ENCODE measurements at regions not wholly inside any gene's neighbourhood (a gene's known extent, or its start where the extent isn't known, plus 50 kb on each side); places are given as distances from the start of the nearest gene placed in this dataset.

DNA sequence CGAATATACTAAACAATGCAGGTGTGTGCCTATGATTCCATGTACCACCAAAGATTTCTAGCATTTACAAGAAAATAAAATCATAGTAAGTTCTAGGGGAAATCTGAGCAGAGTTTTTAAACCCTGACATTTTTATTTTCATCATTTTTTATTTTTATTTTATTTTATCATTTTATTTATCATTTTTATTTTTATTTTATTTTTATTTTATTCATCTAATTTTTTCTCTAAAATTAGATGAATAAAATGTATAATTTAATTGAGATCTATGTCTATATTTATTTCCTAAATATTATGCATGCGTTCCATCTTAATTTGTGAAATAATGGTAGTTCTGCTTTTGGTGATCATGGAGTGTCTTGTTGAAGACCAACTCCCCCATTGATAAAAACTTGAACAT lies 257.6 kb upstream of the DOK6 start:
- DNase-seq (ENCODE audit: low spot score) (no peak), ATAC-seq (ENCODE audit: low FRiP score) (no peak)
- TF ChIP-seq, protein P1, sequence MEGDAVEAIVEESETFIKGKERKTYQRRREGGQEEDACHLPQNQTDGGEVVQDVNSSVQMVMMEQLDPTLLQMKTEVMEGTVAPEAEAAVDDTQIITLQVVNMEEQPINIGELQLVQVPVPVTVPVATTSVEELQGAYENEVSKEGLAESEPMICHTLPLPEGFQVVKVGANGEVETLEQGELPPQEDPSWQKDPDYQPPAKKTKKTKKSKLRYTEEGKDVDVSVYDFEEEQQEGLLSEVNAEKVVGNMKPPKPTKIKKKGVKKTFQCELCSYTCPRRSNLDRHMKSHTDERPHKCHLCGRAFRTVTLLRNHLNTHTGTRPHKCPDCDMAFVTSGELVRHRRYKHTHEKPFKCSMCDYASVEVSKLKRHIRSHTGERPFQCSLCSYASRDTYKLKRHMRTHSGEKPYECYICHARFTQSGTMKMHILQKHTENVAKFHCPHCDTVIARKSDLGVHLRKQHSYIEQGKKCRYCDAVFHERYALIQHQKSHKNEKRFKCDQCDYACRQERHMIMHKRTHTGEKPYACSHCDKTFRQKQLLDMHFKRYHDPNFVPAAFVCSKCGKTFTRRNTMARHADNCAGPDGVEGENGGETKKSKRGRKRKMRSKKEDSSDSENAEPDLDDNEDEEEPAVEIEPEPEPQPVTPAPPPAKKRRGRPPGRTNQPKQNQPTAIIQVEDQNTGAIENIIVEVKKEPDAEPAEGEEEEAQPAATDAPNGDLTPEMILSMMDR (IDR thresholded peaks at IDR 0.05): no peak

DNA sequence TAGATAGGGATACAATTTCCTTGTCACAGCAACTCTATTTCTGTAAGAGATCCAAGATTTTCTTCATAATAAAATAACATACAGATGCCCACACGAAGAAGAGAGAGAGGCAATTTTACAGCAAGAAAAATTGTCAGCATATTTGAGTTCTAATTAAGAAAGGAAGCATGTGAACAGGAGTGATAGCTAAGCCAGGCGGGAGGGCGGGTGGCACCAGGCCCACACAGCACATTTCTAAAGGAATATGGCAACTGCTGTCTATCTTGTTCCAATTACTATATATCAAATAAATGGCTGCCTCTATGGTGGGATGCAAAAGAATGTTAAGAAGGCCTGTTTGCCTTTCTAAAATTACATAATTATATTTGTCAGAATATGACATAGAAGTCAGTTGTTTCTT lies 248.3 kb upstream of the DOK6 start:
- TF ChIP-seq, protein P1 (IDR thresholded peaks at IDR 0.05): no peak
- DNase-seq (ENCODE audit: low spot score) (no peak), ATAC-seq (ENCODE audit: low FRiP score) (no peak)

DNA sequence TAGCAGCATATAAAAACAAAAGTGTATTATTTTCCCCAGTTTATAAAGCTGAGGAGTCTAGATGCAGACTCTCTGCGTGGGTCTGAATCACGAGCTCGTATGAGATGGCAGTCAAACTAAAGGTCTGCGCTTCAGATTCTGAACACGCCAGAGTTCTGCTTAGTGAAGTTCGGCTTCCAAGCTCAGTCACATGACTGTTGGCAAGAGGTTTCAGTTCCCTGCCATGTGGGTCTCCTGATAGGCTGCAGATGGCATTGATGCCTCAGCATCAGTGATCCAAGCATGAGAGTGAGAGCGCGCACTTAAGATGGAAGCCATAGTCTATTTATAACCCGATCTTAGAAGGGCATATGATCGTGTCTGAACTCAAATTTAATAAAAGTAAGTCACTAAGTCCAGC lies 242.8 kb upstream of the DOK6 start:
- ATAC-seq (ENCODE audit: low FRiP score): no peak
- TF ChIP-seq, protein P1 (IDR thresholded peaks at IDR 0.05): no peak
- DNase-seq (ENCODE audit: low spot score): no peak

GRCh38 chr18:69158944-69159343 lies 241.7 kb upstream of the DOK6 start:
- ATAC-seq (ENCODE audit: low FRiP score) (no peak), DNase-seq (ENCODE audit: low spot score) (no peak)
- TF ChIP-seq, protein P1 (IDR thresholded peaks at IDR 0.05): no peak

DNA sequence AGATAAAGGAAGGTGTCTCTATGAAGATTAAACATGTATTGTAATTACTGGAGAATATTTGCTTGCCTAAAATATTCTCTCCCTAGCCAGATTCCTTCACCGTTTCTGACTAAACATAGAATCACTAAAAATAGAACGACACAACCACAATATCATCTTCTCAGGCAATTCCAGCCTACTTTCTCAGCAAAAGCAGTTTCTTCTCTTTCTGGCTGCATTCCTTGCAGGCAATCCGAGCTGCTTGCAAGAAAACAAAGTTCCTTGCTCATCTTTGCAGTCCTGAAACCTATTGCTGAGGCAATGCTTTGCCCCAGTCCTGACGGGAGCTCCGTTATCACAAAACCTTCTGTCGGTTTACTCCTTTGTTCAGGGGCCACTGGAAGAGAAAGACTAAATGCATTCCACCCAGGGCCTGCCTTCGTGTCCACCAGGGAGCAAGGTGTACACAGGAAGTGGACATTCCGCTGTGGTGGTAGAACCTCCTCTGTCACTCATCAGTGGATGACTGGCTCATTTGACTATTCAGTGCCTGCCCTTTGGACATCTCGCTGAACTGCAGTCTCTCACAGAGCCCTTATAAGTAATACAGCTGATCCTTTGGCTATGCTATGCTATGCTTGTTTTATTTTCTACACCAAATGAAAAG lies 239.2 kb upstream of the DOK6 start:
- TF ChIP-seq, protein P1 (IDR thresholded peaks at IDR 0.05): no peak
- ATAC-seq (ENCODE audit: low FRiP score): no peak
- DNase-seq (ENCODE audit: low spot score): no peak

DNA sequence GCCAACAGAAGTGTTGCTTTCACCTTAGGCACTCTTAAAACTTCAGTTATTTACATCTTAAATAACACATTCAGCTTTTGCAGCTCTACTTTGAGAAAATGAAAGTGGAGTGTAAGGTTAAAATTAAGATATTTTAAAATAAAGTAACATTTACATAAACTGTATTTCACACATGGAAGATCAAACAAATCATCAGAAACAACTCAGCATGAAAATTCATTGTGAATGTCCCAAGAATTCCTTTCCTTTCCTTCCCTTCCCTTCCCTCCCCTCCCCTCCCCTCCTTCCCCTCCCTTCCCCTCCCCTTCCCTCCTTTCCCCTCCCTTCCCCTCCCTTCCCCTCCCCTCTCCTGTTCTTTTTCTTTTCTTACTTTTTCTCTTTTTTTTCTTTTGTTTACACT lies 238.0 kb upstream of the DOK6 start:
- DNase-seq (ENCODE audit: low spot score) (no peak), ATAC-seq (ENCODE audit: low FRiP score) (no peak)
- TF ChIP-seq, protein P1 (IDR thresholded peaks at IDR 0.05): no peak

DNA sequence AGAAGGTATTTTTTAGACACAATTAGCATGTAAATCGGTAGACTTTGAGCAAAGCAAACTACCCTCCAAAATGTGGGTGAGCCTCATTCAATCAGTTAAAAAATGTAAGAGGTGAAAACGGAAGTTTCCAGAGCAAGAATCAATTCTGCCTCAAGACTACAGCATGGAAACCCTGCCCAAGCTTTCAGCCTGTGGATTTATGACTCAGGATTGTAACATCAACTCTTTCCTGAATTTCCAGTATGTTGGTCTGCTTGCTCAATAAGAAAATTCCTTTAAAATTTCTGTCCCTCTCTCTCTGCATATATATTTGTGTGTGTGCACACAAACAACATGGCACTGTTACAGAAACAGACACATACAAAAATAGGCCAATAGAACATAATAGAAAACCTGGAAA lies 228.6 kb upstream of the DOK6 start:
- TF ChIP-seq, protein P1 (IDR thresholded peaks at IDR 0.05): no peak

More for the DNA sequence above, 228.6 kb upstream of the DOK6 start:
- ATAC-seq (ENCODE audit: low FRiP score) (no peak), DNase-seq (ENCODE audit: low spot score) (no peak)

Measured in omental fat pad (tissue), 3 donors.